Breast epithelium (tissue), 4 donors: ENCODE measurements at regions not wholly inside any gene's neighbourhood (a gene's known extent, or its start where the extent isn't known, plus 50 kb on each side); places are given as distances from the start of the nearest gene placed in this dataset.

ENCODE experiments used
- DNase-seq, 2 donors: peaks; one replicate each; pipeline ENCODE4 v3.0.0-alpha.2; 2019; ENCODE audit warnings: low spot score in 2 of 2
- H3K27ac ChIP-seq, 2 donors: fragments of 200-600 bp; sonication (generic) in 1 of 2; one replicate each; pipeline ENCODE4 v1.5.1; 2016 to 2019; ENCODE audit warnings: mild to moderate bottlenecking in 1 of 2
- H3K27me3 ChIP-seq, 2 donors: fragments of 200-600 bp; sonication (generic) in 1 of 2; one replicate each; pipeline versions ENCODE4 v1.5.1 to v1.6.0; 2017 to 2019; ENCODE audit warnings: control low read depth in 1 of 2, mild to moderate bottlenecking in 1 of 2
- H3K36me3 ChIP-seq: fragments of 200-600 bp; one replicate; pipeline ENCODE4 v1.5.1; 2019
- H3K4me1 ChIP-seq, 2 donors: fragments of 200-600 bp; sonication (generic); one replicate each; pipeline ENCODE4 v1.5.1; 2016 to 2019; ENCODE audit warnings: control low read depth in 1 of 2
- H3K4me3 ChIP-seq, 3 donors: fragments of 200-600 bp; sonication (generic); 1 replicate in 2 of 3; 2 replicates in 1 of 3; pipeline ENCODE4 v1.5.1; 2016 to 2019; ENCODE audit warnings: mild to moderate bottlenecking in 3 of 3, moderate library complexity in 2 of 3
- H3K9me3 ChIP-seq, 2 donors: fragments of 200-600 bp; sonication (generic) in 1 of 2; one replicate each; pipeline ENCODE4 v1.5.1; 2016 to 2019; ENCODE audit warnings: control low read depth in 1 of 2
- POLR2A ChIP-seq: fragments of 450-650 bp; IDR thresholded peaks from one replicate; pipeline ENCODE4 v1.6.1; 2016; ENCODE audit warnings: antibody characterized with exemption, mild to moderate bottlenecking, moderate library complexity
- POLR2AphosphoS5 ChIP-seq, 3 donors: sonication (generic); formaldehyde crosslinking; IDR thresholded peaks; one replicate each; pipeline ENCODE4 v1.6.1; 2017; ENCODE audit warnings: antibody characterized with exemption in 3 of 3
- intact Hi-C: fragments of 100-400 bp; cut with DNase I; formaldehyde crosslinking; loops from one replicate; pipeline ENCODE4 v1.15.1; 2023; ENCODE audit warnings: low total_unique reads
- TF ChIP-seq, protein P1 (sequence below), 3 donors: fragments of 450-650 bp; IDR thresholded peaks; one replicate each; pipeline ENCODE4 v1.5.1; 2016 to 2017; ENCODE audit warnings: antibody characterized with exemption in 3 of 3, mild to moderate bottlenecking in 3 of 3, moderate library complexity in 3 of 3

DNA sequence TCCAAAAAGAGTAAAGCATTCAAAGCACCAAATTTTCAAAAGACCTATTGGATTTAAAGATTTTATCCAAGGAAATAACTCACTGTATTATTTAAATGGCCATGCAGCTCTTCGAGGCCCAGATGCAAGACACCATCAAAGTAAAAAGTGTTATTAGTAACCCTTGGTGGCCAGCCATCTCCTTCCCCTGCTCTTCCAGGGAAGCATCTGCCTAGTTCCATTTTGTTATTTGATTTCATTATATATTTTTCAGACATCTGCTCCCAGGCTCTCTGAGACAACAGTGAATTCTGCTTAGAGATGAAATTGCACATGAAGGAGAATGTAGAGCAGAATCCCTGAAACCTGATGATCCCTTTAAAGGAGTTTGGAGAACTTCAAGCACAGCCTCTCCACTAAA, 252.3 kb upstream of the TBX18 start:
- H3K4me1 ChIP-seq, result no peaks in the 10 kb centered on the region
- no peak for DNase-seq
- intact Hi-C loops, result no loop called here
- H3K27ac ChIP-seq, result no peak overlapping the region
- H3K27me3 ChIP-seq, result no peaks in the 10 kb centered on the region
- no peaks in the 10 kb centered on the region for H3K9me3 ChIP-seq
- no peak for TF ChIP-seq POLR2AphosphoS5 (IDR thresholded peaks at IDR 0.05)
- no peak for TF ChIP-seq POLR2A
- TF ChIP-seq, protein P1, sequence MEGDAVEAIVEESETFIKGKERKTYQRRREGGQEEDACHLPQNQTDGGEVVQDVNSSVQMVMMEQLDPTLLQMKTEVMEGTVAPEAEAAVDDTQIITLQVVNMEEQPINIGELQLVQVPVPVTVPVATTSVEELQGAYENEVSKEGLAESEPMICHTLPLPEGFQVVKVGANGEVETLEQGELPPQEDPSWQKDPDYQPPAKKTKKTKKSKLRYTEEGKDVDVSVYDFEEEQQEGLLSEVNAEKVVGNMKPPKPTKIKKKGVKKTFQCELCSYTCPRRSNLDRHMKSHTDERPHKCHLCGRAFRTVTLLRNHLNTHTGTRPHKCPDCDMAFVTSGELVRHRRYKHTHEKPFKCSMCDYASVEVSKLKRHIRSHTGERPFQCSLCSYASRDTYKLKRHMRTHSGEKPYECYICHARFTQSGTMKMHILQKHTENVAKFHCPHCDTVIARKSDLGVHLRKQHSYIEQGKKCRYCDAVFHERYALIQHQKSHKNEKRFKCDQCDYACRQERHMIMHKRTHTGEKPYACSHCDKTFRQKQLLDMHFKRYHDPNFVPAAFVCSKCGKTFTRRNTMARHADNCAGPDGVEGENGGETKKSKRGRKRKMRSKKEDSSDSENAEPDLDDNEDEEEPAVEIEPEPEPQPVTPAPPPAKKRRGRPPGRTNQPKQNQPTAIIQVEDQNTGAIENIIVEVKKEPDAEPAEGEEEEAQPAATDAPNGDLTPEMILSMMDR (IDR thresholded peaks at IDR 0.05), result no peak
- H3K36me3 ChIP-seq, result no peaks in the 10 kb centered on the region
- H3K4me3 ChIP-seq, result no peak overlapping the region

DNA sequence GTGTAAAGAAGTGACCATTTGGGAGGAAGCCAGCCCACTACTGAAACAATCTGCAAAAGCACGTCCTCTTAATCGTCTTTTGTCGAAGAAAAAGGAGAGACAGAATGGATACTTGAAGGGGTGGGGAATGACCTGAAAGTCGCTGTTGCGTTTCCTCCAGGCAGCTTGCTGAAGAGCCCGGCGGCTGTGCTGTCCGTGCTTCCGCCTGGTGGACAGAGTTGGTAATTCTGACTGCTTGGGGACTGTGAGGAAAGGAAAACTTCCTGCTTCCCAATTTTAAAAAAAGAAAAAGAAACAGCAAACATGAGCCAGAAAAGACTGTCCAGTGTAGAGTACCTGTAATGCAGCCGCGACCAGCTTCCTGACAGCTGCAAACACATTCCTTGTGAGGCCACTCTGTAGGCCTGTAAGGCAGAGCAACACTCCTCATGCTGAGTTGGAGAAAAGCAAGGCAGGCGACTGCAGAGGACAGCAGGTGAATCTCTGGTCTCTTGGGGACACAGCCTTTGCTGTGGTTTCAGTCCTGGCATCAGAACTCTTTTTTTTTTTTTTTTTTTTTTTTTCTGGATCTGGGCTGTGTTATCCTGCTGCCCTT, 251.1 kb upstream of the TBX18 start:
- intact Hi-C loops, result no loop called here
- DNase-seq, result no peak
- H3K9me3 ChIP-seq, result no peaks in the 10 kb centered on the region
- no peaks in the 10 kb centered on the region for H3K36me3 ChIP-seq
- no peaks in the 10 kb centered on the region for H3K4me1 ChIP-seq
- no peaks in the 10 kb centered on the region for H3K27me3 ChIP-seq
- no peak overlapping the region for H3K27ac ChIP-seq
- H3K4me3 ChIP-seq, result no peak overlapping the region
- TF ChIP-seq POLR2A (no peak), POLR2AphosphoS5 (IDR thresholded peaks at IDR 0.05) (no peak)
- TF ChIP-seq, protein P1 (IDR thresholded peaks at IDR 0.05), result peak; percentile 21 to 57 (median 43)

- no peak for TF ChIP-seq POLR2AphosphoS5 (IDR thresholded peaks at IDR 0.05)
- no peak for TF ChIP-seq POLR2A
- no peak for DNase-seq
- intact Hi-C loops, result no loop called here
Observed at GRCh38 chr6:85010865-85011264, 246.5 kb upstream of the TBX18 start.

GRCh38 chr6:85008296-85009009, 244.1 kb upstream of the TBX18 start:
- Histone ChIP-seq H3K27me3 (no peaks in the 10 kb centered on the region), H3K4me3 (no peak overlapping the region), H3K36me3 (no peaks in the 10 kb centered on the region), H3K4me1 (no peaks in the 10 kb centered on the region), H3K27ac (no peak overlapping the region), H3K9me3 (no peaks in the 10 kb centered on the region)
- intact Hi-C loops, result no loop called here
- no peak for DNase-seq
- TF ChIP-seq POLR2A (no peak), POLR2AphosphoS5 (IDR thresholded peaks at IDR 0.05) (no peak)
- TF ChIP-seq, protein P1 (IDR thresholded peaks at IDR 0.05), result no peak

More at GRCh38 chr6:85010865-85011264, 246.5 kb upstream of the TBX18 start:
- no peak overlapping the region for H3K27ac ChIP-seq
- H3K4me3 ChIP-seq, result no peak overlapping the region
- H3K4me1 ChIP-seq, result no peaks in the 10 kb centered on the region
- H3K27me3 ChIP-seq, result no peaks in the 10 kb centered on the region
- H3K36me3 ChIP-seq, result no peaks in the 10 kb centered on the region
- H3K9me3 ChIP-seq, result no peaks in the 10 kb centered on the region

DNA sequence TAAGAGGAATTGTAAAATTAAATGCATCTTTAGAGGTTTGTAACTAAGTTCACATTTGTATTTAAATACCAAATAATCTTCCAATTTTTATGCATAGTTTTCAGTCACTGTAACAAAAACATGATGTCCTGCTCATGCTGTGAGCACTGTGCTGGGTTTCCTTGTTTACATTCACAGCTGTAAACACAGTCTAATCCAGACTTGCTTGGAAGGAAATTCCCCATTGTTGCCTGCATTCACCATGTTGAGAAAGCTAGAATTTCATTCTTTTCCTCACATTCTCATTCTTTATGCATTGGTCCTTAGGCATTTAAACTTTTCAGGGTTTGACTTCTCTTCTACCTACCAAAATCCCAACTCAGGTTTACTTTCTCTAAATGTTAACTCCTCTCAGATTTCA, 242.0 kb upstream of the TBX18 start:
- H3K27me3 ChIP-seq, result no peaks in the 10 kb centered on the region
- no peak for DNase-seq
- intact Hi-C loops, result no loop called here
- H3K4me1 ChIP-seq, result no peaks in the 10 kb centered on the region
- TF ChIP-seq POLR2A, result no peak
- TF ChIP-seq POLR2AphosphoS5 (IDR thresholded peaks at IDR 0.05), result no peak
- TF ChIP-seq, protein P1 (IDR thresholded peaks at IDR 0.05), result no peak
- H3K9me3 ChIP-seq, result no peaks in the 10 kb centered on the region
- no peaks in the 10 kb centered on the region for H3K36me3 ChIP-seq
- no peak overlapping the region for H3K4me3 ChIP-seq
- no peak overlapping the region for H3K27ac ChIP-seq
